ENCODE measurements at regions not wholly inside any gene's neighbourhood (a gene's known extent, or its start where the extent isn't known, plus 50 kb on each side); places are given as distances from the start of the nearest gene placed in this dataset.
"Not testable (repeated sequence)": the region's sequence is repeated elsewhere in the genome, so short reads cannot be mapped to it uniquely, and the experiment has no call there.

DNA sequence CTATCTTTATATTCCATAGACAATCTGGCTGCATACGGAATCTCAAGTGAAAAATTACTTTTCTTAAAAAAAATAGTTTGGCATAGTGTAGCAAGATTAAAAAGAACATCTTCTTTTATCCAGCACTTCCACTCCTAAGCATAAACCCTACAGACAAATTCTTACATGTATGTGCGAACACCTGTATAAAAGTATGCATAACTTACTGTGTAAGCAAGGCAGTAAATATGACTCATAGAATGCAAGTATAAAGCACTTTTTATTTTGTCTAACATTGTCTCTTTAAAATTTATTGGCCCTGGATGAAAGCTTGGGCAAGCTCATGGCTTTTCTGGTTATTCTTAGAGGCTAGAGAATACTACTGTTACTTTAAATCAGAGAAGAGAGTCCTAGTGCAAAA lies 86.4 kb downstream of the MSX2 start:
- Histone ChIP-seq H3K4me1 (ENCODE audit: control insufficient read depth, insufficient read depth, low read length) (peaks cover 5% of the 10 kb centered on the region), H3K36me3 (ENCODE audit: control insufficient read depth, insufficient read depth, low read length) (no peaks in the 10 kb centered on the region), H3K9me3 (ENCODE audit: control insufficient read depth, insufficient read depth, low read length) (no peaks in the 10 kb centered on the region), H3K27me3 (ENCODE audit: control insufficient read depth, insufficient read depth, low read length) (no peaks in the 10 kb centered on the region), H3K4me3 (ENCODE audit: low read depth, low read length) (no peak overlapping the region), H3K9ac (ENCODE audit: low read depth, low read length) (no peak overlapping the region)

DNA sequence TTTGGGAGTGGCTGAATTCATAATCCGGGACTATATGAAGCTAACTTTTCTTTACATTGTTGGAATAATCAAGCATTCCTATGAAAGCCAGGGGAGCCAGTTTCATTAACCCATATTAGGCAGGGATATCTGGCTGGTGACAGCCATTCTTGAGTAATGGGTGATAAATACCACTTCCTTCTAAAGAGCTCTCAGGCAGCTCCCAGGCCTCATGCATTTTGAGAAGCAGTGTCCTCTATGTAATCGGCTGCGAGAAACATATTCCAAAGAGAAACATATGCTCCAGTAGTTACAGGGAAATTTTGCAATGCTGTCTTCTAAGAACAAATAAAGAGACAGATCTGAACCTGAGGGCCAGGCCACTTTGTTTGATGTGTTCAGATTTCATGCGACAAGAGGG lies 83.1 kb downstream of the MSX2 start:
- H3K9me3 ChIP-seq (ENCODE audit: control insufficient read depth, insufficient read depth, low read length), result no peaks in the 10 kb centered on the region
- H3K4me3 ChIP-seq (ENCODE audit: low read depth, low read length), result no peak overlapping the region
- peaks cover 5% of the 10 kb centered on the region for H3K4me1 ChIP-seq (ENCODE audit: control insufficient read depth, insufficient read depth, low read length)
- no peak overlapping the region for H3K9ac ChIP-seq (ENCODE audit: low read depth, low read length)
- H3K36me3 ChIP-seq (ENCODE audit: control insufficient read depth, insufficient read depth, low read length), result no peaks in the 10 kb centered on the region
- H3K27me3 ChIP-seq (ENCODE audit: control insufficient read depth, insufficient read depth, low read length), result no peaks in the 10 kb centered on the region

DNA sequence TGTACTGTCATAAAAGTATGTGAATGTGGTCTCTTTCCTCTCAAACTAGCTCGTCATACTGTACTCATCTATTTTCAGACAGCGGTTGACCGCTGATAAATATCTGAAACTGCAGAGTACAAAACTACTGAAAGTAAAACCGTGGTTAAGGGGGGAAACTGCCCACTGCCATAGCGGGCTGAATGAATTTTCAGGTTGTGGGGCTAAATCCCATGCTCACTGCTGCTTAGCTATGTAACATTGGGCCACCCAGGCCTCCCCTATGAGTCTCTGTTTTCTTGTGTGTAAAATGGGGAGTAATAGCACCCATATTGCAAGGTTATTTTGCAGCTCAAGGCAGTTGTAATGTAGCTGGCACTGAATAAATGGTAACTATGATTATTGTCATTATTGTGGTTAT lies 82.3 kb downstream of the MSX2 start:
- Histone ChIP-seq H3K36me3 (ENCODE audit: control insufficient read depth, insufficient read depth, low read length) (no peaks in the 10 kb centered on the region), H3K27me3 (ENCODE audit: control insufficient read depth, insufficient read depth, low read length) (no peaks in the 10 kb centered on the region)

DNA sequence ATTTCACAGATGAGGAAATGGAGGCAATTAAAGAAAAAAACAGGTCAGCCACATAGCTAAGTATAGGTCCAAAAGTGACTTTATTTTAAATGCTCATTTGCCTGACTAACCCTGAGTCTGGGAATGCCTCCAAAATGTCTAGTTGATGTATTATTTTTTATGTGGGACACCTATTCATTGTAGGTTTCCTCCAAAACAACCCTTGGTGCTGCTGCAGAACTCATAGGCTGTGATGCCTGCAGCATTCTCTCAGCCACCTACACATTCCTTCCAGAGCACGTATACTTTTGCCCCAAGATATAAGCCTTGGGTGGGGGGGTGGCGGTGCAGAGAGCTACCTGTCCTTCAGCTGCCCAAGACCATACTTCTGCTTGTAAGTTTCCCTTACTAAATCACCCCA lies 77.4 kb downstream of the MSX2 start:
- Histone ChIP-seq H3K4me3 (ENCODE audit: low read depth, low read length) (no peak overlapping the region), H3K36me3 (ENCODE audit: control insufficient read depth, insufficient read depth, low read length) (no peaks in the 10 kb centered on the region), H3K9ac (ENCODE audit: low read depth, low read length) (no peak overlapping the region), H3K9me3 (ENCODE audit: control insufficient read depth, insufficient read depth, low read length) (no peaks in the 10 kb centered on the region), H3K4me1 (ENCODE audit: control insufficient read depth, insufficient read depth, low read length) (no peaks in the 10 kb centered on the region), H3K27me3 (ENCODE audit: control insufficient read depth, insufficient read depth, low read length) (no peaks in the 10 kb centered on the region)

More for the DNA sequence above, 82.3 kb downstream of the MSX2 start:
- Histone ChIP-seq H3K9ac (ENCODE audit: low read depth, low read length) (no peak overlapping the region), H3K4me1 (ENCODE audit: control insufficient read depth, insufficient read depth, low read length) (peaks cover 5% of the 10 kb centered on the region), H3K4me3 (ENCODE audit: low read depth, low read length) (no peak overlapping the region), H3K9me3 (ENCODE audit: control insufficient read depth, insufficient read depth, low read length) (no peaks in the 10 kb centered on the region)

DNA sequence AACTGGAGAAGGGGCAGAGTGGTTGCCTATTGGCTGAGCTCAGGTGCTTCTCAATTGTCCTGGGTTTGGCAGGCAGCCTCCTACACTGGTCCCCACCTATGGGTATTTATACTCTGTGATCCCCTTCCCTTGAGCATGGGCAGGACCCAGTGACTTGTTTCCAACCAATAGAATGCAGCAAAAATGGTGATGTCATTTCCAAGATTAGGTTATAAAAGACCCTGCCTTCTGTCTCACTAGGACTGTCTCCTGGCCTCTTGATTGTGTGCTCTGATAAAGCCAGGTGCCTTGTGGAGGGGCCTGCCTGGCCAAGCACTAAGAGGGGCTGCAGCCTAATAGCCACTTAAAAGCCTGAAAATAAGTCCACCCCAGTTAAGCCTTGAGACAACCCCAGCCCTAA lies 76.1 kb downstream of the MSX2 start:
- H3K36me3 ChIP-seq (ENCODE audit: control insufficient read depth, insufficient read depth, low read length), result no peaks in the 10 kb centered on the region
- no peaks in the 10 kb centered on the region for H3K4me1 ChIP-seq (ENCODE audit: control insufficient read depth, insufficient read depth, low read length)
- no peak overlapping the region for H3K9ac ChIP-seq (ENCODE audit: low read depth, low read length)
- H3K27me3 ChIP-seq (ENCODE audit: control insufficient read depth, insufficient read depth, low read length), result no peaks in the 10 kb centered on the region
- no peak overlapping the region for H3K4me3 ChIP-seq (ENCODE audit: low read depth, low read length)
- H3K9me3 ChIP-seq (ENCODE audit: control insufficient read depth, insufficient read depth, low read length), result no peaks in the 10 kb centered on the region

DNA sequence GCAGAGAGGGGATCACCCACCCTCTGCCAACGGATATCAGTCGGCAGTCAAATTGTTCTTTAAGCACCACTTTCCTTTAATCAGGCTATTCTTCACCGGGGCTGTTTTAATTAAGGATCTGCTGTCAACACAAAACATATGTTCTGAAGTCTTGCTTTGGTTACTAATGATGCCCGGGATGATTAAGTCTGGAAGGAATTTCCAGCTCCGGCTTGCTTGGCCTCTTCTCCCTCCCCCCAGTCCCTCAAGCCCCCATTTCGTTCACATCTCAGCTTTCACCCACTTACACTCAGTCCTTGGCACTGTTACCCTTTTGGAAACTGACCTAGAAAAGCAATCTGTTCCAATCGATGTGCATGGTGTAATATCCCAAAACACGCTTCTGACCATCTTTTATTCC lies 74.7 kb downstream of the MSX2 start:
- Histone ChIP-seq H3K4me1 (ENCODE audit: control insufficient read depth, insufficient read depth, low read length) (no peaks in the 10 kb centered on the region), H3K36me3 (ENCODE audit: control insufficient read depth, insufficient read depth, low read length) (no peaks in the 10 kb centered on the region), H3K9ac (ENCODE audit: low read depth, low read length) (no peak overlapping the region), H3K27me3 (ENCODE audit: control insufficient read depth, insufficient read depth, low read length) (peaks cover 4% of the 10 kb centered on the region), H3K9me3 (ENCODE audit: control insufficient read depth, insufficient read depth, low read length) (no peaks in the 10 kb centered on the region), H3K4me3 (ENCODE audit: low read depth, low read length) (no peak overlapping the region)

DNA sequence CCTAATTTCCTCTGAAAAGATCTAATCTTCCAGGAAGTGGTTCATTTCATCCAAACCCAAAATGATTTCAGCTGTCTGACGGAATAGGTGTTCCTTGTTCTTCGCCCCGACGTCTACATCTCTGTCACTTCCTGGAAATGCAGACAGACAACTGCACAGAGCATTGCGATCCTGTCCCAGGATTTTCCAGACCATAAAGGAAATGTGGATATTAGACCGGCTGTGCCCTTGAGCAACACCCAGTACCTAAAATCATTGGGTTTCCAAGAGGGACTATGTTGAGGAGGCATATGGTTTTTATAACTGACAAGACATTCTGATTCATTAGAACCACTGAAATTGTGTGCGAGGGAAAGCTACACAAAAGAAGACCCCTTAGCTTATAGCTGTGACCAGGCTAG lies 74.2 kb downstream of the MSX2 start:
- Histone ChIP-seq H3K4me3 (ENCODE audit: low read depth, low read length) (no peak overlapping the region), H3K4me1 (ENCODE audit: control insufficient read depth, insufficient read depth, low read length) (no peaks in the 10 kb centered on the region), H3K9me3 (ENCODE audit: control insufficient read depth, insufficient read depth, low read length) (no peaks in the 10 kb centered on the region), H3K9ac (ENCODE audit: low read depth, low read length) (no peak overlapping the region), H3K36me3 (ENCODE audit: control insufficient read depth, insufficient read depth, low read length) (no peaks in the 10 kb centered on the region), H3K27me3 (ENCODE audit: control insufficient read depth, insufficient read depth, low read length) (peaks cover 7% of the 10 kb centered on the region)

DNA sequence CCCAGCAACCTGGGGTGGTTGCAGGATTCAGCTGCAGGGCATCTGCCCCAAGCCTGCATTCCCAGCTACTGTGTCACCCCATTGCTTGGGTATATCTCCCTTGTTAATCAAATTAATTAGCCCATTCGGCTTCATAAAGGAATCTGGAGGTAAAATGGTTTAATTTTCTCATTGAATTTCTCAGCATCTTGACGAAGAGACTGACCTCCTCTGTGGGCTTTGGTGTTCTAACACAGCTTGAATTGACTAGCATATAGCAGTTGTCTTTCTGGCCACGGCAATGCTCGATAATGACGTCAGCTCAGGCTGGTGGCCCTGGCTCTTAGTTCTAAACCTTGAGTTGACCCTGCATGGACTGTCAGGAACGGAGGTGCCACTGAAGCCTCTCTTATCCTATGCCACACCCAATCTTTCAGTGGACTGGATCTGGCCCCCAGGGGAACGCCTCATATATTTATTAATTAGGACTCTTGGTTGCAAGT lies 72.4 kb downstream of the MSX2 start:
- peaks cover 20% of the 10 kb centered on the region for H3K27me3 ChIP-seq (ENCODE audit: control insufficient read depth, insufficient read depth, low read length)
- H3K4me1 ChIP-seq (ENCODE audit: control insufficient read depth, insufficient read depth, low read length), result no peaks in the 10 kb centered on the region
- no peaks in the 10 kb centered on the region for H3K9me3 ChIP-seq (ENCODE audit: control insufficient read depth, insufficient read depth, low read length)
- H3K36me3 ChIP-seq (ENCODE audit: control insufficient read depth, insufficient read depth, low read length), result no peaks in the 10 kb centered on the region
- no peak overlapping the region for H3K9ac ChIP-seq (ENCODE audit: low read depth, low read length)
- no peak overlapping the region for H3K4me3 ChIP-seq (ENCODE audit: low read depth, low read length)

DNA sequence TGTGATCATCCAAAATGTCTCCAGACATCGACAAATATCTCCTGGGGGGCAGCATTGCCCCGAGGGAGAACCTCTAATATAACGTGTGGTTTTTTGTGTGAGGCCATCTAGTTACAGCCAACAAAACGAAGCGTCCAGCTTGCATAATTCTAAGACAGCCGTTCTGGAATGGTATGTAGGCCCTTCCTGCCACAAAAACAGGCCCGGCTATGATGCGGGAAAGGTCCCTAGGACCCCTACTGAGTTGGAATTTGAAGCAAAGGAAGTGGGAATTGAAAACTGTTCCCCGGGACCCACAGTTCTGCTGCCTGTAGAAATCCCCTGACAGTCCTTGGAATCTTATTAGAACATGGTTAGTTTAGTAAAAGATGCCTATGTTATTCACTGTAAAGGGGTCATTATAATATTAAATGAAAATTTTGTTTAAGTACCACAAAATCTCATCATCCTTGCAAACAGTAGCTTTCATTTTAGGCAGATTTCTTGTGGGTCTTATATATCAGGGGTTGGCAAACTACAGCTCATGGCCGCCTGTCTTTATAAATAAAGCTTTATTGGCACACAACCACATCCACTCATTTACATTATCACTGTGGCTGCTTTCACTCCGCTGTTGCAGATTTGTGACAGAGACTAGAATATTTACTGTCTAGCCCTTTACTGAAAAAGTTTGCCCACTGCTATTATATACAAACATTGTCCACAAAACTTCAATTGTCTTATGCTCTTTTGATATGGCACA lies 70.7 kb downstream of the MSX2 start:
- Histone ChIP-seq H3K4me3 (ENCODE audit: low read depth, low read length) (no peak overlapping the region), H3K4me1 (ENCODE audit: control insufficient read depth, insufficient read depth, low read length) (no peaks in the 10 kb centered on the region), H3K9ac (ENCODE audit: low read depth, low read length) (no peak overlapping the region), H3K9me3 (ENCODE audit: control insufficient read depth, insufficient read depth, low read length) (no peaks in the 10 kb centered on the region), H3K36me3 (ENCODE audit: control insufficient read depth, insufficient read depth, low read length) (no peaks in the 10 kb centered on the region), H3K27me3 (ENCODE audit: control insufficient read depth, insufficient read depth, low read length) (peaks cover 20% of the 10 kb centered on the region)

DNA sequence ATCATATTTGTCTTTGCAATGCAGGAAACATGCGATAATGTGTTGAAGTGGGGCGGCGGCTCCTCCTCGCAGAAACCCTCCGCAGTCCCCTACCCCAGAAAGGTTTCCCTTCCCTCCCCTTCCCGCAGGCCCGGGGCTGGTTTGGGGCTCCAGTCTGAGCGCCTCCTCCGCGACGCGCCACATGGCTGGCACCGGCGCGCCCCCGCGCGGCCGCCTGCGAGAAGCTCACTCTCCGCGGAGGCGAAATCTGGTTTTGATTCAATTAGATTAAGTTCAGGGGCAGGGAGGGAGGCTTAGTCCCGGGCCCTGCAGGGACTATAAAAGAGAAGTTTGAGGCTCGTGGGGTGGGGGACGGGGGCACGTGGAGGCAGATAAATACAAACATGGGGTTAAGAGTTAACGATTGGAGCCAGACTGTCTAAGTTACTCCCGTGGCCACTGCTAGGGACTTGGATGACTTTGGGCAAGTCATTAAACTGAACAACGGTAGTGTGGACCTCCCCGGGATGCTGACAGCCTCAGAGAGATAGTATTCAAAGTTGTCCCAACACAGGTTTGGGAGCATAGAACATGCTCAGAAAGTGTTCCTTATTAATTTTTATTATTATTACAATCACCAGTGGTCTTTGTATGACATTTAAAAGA lies 69.4 kb downstream of the MSX2 start:
- Histone ChIP-seq H3K27me3 (ENCODE audit: control insufficient read depth, insufficient read depth, low read length) (peaks cover 20% of the 10 kb centered on the region), H3K9ac (ENCODE audit: low read depth, low read length) (no peak overlapping the region), H3K4me1 (ENCODE audit: control insufficient read depth, insufficient read depth, low read length) (no peaks in the 10 kb centered on the region), H3K4me3 (ENCODE audit: low read depth, low read length) (peak overlapping the region; percentile 3), H3K36me3 (ENCODE audit: control insufficient read depth, insufficient read depth, low read length) (no peaks in the 10 kb centered on the region), H3K9me3 (ENCODE audit: control insufficient read depth, insufficient read depth, low read length) (no peaks in the 10 kb centered on the region)

DNA sequence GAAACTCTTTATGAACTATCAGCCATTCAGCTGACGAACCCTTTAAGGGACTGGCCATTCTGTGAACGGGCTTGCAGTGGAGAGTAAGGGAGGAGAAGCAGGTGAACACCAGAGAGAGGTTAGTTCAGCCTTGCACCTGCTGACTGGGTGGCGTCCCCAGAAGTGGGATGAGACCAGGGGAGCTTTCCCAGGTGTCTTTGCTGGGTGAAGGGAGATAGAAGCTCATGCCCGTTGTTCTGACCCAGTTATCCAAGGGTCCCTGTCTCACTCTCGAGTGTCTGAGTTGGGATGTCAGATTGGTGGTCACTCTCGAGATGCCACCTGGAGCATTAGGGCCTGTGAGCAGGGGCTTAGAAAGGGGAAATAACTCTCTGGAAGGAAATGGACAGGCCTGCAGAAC lies 68.7 kb downstream of the MSX2 start:
- no peaks in the 10 kb centered on the region for H3K36me3 ChIP-seq (ENCODE audit: control insufficient read depth, insufficient read depth, low read length)
- no peaks in the 10 kb centered on the region for H3K4me1 ChIP-seq (ENCODE audit: control insufficient read depth, insufficient read depth, low read length)
- no peak overlapping the region for H3K9ac ChIP-seq (ENCODE audit: low read depth, low read length)
- H3K9me3 ChIP-seq (ENCODE audit: control insufficient read depth, insufficient read depth, low read length), result no peaks in the 10 kb centered on the region
- H3K4me3 ChIP-seq (ENCODE audit: low read depth, low read length), result no peak overlapping the region
- H3K27me3 ChIP-seq (ENCODE audit: control insufficient read depth, insufficient read depth, low read length), result peaks cover 20% of the 10 kb centered on the region

DNA sequence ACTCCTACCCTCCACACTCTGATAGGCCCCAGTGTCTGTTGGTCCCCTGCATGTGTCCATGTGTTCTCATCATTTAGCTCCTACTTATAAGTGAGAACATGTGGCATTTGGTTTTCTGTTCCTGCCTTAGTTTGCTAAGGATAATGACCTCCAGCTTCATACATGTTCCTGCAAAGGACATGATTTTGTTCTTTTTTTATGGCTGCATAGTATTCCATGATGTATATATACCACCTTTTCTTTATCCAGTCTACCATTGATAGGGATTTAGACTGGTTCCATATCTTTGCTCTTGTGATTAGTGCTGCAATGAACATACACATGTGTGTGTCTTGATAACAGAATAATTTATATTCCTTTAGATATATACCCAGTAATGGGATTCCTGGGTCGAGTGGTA lies 67.9 kb downstream of the MSX2 start:
- not testable (repeated sequence) for H3K4me1 ChIP-seq (ENCODE audit: control insufficient read depth, insufficient read depth, low read length); H3K9ac ChIP-seq (ENCODE audit: low read depth, low read length); H3K36me3 ChIP-seq (ENCODE audit: control insufficient read depth, insufficient read depth, low read length); H3K4me3 ChIP-seq (ENCODE audit: low read depth, low read length); H3K9me3 ChIP-seq (ENCODE audit: control insufficient read depth, insufficient read depth, low read length)
- H3K27me3 ChIP-seq (ENCODE audit: control insufficient read depth, insufficient read depth, low read length), result peaks cover 20% of the 10 kb centered on the region

Data from iPS-15b (cell line).